Smooth muscle cell of the brain vasculature (primary cell): ENCODE measurements at regions not wholly inside any gene's neighbourhood (a gene's known extent, or its start where the extent isn't known, plus 50 kb on each side); places are given as distances from the start of the nearest gene placed in this dataset.
A peak's percentile ranks its signal among the peaks of the same experiment; 100 is the strongest.
"Not testable (repeated sequence)": the region's sequence is repeated elsewhere in the genome, so short reads cannot be mapped to it uniquely, and the experiment has no call there.

Source experiments
- DNase-seq: peaks from one replicate; pipeline ENCODE4 v3.0.0-alpha.2; 2012; ENCODE audit warnings: low read depth, low spot score

DNA sequence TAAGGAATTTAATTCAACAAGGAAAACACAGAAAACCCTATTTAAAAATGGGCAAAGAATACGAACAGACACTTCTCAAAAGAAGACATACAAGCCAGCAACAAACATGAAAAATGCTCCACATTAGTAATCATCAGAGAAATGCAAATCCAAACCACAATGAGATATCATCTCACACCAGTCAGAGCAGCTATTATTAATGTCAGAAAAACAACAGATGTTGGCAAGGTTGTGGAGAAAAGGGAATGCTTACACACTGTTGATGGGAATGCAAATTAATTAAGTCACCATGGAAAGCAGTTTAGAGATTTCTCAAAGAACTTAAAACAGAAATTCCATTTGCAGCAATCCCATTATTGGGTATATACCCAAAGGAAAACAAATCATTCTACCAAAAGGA, 55.2 kb downstream of the GCC1 start:
- no peak for DNase-seq

DNA sequence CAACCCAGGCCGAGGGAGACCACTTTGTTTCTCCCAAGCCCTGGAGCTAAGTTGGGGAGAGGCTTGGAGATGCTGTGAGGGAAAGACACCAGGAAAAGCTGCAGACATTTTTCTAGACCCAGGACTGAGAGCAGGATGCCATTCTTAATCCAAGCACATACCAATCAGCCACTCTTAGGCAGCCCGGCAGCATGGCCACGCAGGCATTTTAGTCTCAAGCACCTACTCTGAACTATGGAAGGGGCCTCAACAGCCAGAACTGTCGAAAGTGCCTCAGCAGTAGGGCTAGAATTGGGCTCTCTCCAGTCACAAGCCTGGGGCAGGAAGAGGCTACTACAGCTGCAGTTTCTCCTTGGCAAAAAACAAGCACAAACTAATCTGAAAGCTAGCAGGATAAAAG, 57.8 kb downstream of the GCC1 start:
- DNase-seq, result no peak

DNA sequence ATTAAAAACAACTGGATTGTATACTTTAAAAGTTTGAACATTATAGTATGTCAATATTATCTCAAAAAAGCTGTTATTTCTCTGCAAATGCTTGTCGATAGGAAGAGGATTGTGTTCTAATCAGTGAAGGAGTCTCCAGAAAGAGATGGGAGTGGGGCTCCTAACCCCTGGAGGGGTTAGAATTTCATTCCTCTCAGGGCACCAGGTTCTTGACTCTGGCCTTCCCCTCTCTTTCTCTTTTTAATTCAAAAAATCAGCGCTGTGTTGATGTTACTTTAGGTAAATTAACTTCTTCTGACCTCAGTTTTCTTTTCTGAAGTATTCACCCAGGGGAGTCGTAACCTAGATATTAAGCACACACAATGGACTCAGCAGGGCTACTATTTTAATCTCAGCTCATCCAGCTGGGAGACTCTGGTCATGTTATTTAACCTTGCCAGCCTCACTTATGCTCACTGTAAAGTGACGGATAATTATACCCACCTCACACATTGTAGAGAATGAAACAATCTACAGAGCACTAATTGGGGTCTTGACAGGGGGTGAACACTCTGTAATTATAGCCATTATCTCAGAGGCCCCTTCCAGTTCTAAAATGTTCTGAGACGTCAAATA, 59.4 kb downstream of the GCC1 start:
- DNase-seq, result no peak

DNA sequence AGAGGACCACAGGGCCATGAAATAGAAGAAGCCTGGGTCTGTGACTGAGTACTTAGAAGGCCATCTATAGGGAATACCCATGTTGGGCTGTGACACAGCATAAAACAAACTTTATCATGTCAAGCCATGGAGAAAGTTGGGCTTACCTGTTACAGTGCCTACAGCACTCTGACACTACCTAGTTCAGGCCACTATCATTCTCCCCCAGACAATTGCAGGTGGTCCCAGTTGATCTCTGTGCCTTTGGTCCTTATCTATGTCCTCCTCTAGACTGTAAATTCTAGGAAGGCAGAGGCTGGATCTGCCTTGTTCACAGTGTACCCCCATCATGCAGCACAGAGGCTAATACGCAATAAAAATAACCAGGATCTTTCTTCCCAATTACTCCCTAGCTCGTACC, 69.1 kb downstream of the GCC1 start:
- DNase-seq, result no peak

DNA sequence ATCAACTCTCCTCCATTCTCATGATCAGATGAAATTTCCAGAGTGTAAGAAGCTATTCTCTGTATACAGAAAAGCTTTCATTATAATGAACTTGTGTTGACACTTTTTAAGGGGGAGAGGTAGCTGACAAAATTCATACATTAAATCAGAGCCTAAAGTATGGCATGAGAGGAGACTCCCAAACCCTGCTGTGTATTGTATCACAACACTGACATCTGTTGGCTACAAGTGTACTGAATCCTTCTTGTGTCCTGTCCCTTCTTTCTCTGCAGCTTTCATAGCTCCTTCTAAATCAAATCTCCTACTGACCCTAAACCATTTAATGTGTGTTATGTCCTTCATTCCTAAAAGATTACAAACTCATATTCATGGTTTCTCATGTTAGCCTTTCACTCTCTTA, 70.9 kb downstream of the GCC1 start:
- peak; percentile 3 for DNase-seq

DNA sequence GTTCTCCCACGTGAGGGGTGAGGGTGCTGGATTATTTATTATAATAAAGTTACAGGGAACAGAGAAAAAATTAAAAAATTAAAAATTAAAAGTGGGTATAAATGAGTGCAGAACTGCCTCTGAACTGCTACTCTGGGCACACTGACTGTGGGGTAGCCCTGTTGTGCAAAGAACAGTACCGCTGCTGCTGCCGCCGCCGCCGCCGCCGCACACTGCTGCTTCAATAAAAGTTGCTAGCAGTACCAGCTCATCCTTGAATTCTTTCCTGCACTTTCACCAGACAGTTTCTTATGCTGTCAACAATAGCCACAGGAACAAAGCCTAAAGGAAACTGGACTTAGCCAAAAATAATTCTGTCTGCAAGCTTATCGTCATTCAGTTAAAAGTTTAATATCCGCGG, 72.1 kb downstream of the GCC1 start:
- DNase-seq, result no peak

DNA sequence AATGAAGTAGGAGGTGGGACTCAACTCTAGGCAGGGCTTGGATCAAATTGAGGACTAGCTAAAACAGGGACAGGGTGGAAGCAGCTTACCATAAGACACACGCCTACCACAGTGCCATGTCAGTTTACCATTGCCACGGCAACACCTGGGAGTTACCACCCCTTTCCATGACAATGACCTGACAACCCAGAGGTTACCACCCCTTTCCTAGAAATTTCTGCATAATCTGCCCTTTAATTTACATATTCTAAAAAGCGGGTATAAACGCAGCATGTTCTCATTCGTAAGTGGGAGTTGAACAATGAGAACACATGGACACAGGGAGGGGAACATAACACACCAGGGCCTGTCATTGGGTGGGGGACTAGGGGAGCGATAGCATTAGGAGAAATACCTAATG, 72.7 kb downstream of the GCC1 start:
- no peak for DNase-seq

DNA sequence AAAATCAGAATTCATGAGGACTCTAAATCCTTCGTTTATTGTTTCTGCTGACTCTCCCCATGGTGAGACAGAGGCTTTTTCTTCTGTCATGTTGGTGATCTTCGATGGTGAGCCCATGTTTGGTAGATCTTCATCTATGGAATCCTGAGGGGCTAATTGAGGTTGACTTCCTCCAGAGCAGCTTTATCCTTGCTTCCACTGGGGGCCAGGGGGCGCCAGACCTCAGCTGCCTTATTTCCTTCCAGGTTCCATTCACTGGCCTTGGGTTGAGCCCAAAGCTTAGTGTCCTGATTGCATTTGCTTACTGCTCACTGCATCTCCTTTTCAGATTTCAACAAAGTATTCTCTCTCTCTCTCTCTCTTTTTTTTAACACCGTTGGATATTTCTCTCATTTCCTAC, 80.7 kb downstream of the GCC1 start:
- no peak for DNase-seq

DNA sequence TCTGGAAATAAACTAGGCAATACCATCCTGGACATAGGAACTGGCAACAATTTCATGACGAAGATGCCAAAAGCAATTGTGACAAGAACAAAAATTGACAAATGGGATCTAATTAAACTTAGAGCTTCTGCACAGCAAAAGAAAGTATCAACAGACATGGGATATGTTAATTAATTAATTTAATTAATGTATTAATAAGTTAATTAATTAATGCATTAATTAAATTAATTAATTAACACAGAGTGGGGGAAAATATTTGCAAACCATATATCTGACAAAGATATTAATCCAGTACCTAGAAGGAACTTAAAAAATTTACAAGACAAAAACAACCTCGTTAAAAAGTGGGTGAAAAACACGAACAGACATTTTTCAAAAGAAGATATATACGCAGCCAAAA, 83.6 kb downstream of the GCC1 start:
- no peak for DNase-seq

DNA sequence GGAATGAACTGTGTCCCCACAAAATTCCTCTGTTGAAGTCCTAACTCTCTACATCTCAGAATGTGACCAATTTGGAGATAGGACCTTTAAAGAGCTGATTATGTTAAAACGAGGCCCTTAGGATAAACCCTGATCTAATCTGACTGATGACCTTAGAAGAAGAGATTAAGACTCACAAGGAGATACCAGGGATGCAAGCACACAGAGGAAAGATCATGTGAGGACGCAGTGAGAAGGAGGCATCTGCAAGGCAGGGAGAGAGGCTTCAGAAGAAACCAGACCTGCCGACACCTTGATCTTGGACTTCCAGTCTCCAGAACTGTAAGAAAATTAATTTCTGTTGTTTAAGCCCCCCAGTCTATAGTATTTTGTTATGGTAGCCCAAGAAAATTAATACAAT, 94.9 kb upstream of the ZNF800 start:
- no peak for DNase-seq

DNA sequence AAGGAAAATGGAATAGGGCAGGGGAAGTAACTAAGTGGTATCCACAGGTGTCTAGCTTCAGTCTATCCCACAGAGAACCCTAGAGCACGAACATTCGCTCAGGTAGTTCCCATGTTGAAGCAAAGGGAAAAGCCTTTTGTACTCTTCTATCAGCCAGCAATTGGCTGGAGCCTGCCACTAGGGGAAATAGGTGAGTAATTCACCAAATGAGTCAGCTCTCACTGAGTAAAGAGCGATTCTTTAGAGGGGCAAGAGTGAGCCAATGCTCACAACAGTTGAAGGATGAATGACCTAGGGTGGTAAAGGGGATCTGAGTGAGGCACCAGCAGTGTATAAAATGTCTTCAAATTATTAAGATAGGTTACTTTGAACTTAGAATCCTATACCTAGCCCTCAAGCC, 94.1 kb upstream of the ZNF800 start:
- DNase-seq, result no peak

DNA sequence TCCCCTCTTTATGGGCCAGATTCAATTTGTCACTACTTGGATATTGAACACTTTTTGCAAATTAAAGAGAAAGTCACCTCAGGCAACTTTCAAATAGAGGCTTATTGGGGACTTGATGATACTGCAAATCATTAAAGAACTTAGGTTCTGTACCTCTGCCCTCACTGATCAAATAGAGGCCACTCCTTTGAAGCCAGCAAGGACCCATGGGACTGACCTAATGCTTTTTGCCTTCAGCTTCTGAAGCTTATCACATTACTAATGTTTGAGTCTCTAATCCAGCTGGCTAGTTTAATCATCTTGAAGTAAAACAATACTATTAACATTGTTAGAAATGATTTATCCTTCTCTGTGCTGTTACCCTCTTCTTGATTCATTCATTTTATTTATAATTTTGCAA, 93.0 kb upstream of the ZNF800 start:
- DNase-seq, result no peak

DNA sequence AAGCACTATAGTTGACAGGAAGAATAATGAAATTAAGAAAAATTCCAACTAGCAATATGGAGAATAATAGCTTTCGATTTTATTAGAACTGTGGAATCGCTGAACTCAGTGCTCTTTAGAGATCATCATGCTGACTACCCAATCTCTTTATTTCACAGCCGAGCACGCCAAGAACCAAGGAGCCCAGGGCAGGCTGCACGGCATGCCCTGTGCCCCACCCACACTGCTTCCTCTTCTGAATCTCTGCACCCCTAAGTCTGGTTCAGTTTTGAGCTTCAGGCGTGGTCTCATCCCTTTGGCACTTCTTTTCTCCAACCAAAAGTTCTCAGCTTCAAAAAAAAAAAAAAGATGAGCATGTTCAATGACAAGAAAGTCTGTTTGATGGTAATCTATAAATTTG, 92.4 kb upstream of the ZNF800 start:
- no peak for DNase-seq

DNA sequence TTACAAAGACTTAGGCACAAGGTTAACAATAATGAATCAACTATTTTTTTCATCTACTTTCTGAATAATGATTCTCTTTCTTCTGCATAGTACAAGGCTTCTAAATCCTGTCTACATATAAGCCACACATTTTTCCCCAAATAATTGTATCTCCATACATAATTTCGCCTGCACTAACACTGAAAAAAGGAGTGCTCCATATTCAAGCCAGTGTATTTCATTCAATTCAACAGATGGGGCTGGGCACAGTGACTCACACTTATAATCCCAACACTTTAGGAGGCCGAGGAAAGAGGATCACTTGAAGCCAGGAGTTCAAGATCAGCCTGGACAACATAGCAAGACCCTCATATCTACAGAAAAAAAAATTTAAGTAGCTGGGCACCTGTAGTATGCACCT, 86.0 kb upstream of the ZNF800 start:
- no peak for DNase-seq

DNA sequence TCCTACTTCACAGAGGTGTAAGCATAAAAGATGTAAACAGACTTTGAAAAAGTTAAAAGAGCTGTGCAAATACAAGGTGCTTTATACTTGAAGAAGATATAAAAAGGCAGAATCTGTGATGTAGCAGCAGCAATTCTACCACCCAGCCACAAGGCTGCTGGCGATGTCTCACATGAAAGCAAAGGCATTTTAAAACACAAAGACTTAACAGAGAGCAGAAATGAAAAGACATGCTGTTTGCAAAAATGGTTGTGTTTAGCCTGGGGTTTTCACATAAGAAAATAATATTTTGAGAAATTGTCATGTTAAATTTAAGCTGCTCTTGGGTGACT, 85.5 kb upstream of the ZNF800 start:
- no peak for DNase-seq

DNA sequence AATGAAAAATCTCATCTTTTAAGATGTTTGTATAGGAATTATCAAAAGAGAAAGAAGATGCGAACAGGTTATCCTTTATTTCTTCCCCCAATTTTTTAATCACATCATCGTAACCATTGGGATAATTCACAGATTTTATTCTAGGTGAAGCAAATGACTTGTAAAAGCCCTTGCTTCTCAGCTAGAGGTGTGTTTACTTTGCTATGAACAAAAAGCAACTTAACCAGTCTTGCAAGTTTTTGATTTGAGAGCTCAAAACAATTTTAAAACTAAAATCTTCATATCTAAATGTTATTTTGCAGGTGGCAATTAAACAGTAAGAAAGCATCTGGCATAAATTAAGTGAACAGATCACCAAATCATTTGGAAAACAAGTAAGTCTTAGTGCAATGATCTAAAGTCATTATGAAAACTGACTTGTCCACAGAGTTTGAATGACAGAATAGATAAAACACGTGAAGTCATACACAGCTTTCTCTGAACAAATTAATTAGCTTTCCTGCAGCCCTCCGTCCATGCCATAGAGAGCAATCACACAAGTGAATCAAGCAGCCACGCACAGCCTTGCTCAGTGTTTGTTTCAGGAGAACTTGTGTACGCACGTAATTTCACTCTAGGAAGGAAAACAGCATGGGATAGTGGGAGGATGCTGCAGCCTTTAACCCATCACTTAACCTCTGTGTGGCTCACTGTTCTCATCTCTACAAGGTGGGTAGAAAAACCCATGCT, 85.0 kb upstream of the ZNF800 start:
- no peak for DNase-seq

DNA sequence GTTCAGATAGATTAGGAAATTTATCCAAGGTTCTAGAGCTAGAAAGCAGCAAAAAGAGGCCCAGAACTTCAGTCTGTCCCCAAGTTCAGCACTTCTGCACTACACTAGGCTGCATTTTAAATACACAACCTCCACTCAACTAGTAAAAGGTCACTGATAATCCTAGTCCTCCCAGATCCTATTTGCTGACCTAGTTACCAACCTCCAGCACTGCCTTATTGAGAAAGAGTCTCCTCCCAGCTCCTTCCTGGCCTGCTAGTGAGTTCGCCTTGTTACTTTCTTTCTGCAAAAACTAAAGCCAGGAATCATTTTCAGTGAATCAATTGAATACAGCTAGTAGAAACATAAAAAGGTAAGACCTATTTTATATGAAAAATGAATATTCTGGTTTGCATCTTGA, 84.1 kb upstream of the ZNF800 start:
- no peak for DNase-seq

DNA sequence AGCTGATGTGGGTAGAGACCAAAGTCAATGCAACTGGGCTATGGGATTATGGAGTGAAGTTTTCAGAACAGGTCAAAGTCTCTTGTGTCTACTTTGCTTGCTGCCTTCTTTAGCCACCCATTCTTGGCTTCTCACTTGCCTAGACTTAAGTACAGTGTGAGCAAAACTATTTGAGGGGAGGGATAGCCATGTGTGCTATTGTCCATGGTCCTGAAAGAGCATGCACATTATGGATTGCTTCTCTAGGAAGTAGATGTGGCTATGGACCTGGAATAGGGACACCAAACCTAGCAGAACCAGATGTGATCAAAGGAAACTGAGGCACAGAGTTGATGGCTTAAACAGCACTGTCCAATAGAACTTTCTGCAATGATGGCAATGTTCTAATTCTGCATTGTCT, 81.9 kb upstream of the ZNF800 start:
- DNase-seq, result no peak

DNA sequence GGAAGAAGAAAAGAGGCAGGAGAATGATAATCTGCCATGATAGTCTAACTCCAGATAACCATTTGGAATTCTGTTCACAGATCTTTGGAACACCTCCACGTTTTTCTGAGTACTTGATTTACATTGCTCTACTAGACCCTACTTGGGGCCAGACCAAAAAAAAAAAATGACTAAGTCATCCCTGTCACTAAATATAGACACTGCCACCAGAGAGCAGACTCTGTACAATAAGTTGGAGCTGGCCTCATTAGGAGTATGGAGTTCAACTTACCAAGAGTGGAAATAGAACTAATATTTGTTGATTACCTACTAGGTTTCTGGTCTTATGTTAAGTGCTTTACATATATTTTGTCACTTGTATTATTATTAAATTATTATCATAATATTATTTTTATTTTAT, 80.9 kb upstream of the ZNF800 start:
- no peak for DNase-seq

DNA sequence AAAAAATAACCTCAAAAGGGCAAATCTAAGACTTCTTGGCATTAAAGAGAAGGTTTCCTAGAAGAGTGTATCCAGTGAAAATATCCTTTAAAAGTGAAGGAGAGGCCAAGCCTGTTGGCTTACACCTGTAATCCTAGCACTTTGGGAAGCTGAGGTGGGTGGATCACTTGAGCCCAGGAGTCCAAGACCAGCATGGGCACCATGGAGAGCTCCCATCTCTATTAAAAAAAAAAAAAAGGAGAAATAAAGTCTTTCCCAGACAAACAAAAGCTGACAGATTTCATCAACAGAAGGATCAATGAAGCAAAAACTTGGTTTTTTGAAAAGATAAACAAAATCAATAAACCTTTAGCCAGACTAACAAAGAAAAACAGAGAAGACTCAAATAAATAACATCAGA, 67.6 kb upstream of the ZNF800 start:
- DNase-seq, result no peak

DNA sequence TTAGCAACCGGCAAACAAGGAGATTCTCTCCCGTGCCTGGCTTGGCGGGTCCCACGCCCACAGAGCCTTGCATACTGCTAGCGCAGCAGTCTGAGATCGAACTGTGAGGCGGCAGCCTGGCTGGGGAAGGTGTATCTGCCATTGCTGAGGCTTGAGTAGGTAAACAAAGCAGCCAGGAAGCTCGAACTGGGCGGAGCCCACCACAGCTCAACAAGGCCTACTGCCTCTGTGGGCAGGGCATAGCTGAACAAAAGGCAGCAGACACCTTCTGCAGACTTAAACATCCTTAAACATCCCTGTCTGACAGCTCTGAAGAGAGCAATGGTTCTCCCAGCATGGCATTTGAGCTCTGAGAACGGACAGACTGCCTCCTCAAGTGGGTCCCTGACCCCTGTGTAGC, 58.8 kb upstream of the ZNF800 start:
- not testable (repeated sequence) for DNase-seq

DNA sequence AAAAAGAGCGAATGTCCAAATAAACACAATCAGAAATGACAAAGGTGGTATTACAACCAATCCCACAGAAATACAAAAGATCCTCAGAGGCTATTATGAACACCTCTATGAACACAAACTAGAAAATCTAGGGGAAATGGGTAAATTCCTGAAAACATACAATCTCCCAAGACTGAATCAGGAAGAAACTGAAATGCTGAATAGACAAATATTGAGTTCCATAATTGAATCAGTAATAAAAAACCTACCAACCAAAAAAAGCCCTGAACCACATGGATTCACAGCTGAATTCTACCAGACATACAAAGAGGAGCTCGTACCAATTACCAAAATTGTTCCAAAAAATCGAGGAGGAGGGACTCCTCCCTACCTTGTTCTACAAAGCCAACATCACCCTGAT, 56.1 kb upstream of the ZNF800 start:
- DNase-seq, result no peak

DNA sequence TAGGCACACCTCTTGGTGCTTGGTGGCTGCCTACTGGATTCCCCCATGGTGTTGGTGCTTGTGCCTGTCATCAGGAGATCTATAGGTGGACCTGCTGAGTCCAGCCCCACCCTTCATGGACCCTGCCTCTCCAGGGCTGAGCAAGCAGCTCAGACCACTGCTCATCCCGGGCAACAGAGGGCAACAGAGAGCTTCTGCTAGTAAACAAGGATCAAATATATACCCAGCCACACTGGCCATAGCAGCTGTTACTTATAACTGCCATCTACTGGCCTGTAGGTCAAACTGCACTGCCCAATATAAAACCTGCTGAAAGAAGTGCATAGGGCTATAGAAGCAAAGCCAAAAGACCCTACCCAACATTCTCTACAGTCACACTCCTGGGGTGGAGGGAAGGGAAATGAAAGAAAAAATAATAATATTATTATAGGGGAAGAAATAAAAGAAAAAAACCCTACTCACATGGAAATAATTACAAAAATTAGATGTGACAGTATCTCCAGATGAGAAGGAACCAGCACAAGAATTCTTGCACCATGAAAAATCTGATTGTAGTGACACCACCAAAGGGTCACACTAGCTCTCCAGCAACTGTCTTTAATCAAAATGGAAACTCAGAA, 54.9 kb upstream of the ZNF800 start:
- no peak for DNase-seq

DNA sequence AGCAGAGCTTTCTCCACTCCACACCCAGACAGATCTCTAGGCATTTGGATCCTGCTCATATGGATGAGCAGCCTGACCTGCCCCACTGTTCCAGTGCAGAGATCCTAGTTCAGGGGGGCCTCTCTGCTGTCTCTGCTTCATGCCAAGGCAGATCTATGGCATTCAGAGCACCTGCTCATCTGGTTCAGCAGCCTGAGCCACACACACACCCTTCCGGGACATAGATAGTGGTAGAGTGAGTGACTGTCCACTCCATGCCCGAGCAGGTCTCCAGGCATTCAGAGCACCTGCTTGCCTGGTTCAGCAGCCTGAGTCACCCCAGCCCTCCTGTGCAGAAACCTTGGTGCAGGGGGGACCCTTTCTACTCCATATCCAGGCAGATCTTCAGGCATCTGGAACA, 54.3 kb upstream of the ZNF800 start:
- no peak for DNase-seq
